Peyer's patch (tissue), 4 donors: ENCODE measurements at regions not wholly inside any gene's neighbourhood (a gene's known extent, or its start where the extent isn't known, plus 50 kb on each side); places are given as distances from the start of the nearest gene placed in this dataset.

ENCODE experiments used
- CTCF ChIP-seq, 6 experiments: fragments of 450-650 bp in 4 of 6; fragments of 200-600 bp in 2 of 6; sonication (generic) in 1 of 6; IDR thresholded peaks; one replicate each; pipeline ENCODE4 v1.5.1; 2017 to 2019; ENCODE audit warnings: antibody characterized with exemption in 6 of 6, mild to moderate bottlenecking in 3 of 6, moderate library complexity in 1 of 6
- POLR2A ChIP-seq, 2 donors: fragments of 450-650 bp; IDR thresholded peaks; one replicate each; pipeline ENCODE4 v1.5.1; 2017; ENCODE audit warnings: antibody characterized with exemption in 2 of 2, mild to moderate bottlenecking in 2 of 2, moderate library complexity in 2 of 2

GRCh38 chr5:82374637-82375036 is 96.5 kb upstream of the RPS23 start:
- TF ChIP-seq CTCF (IDR thresholded peaks at IDR 0.05) = no peak
- TF ChIP-seq POLR2A (IDR thresholded peaks at IDR 0.05) = no peak
